ENCODE measurements at regions not wholly inside any gene's neighbourhood (a gene's known extent, or its start where the extent isn't known, plus 50 kb on each side); places are given as distances from the start of the nearest gene placed in this dataset.
"Not testable (repeated sequence)": the region's sequence is repeated elsewhere in the genome, so short reads cannot be mapped to it uniquely, and the experiment has no call there.

GRCh38 chr16:75836347-75837010 is 110.2 kb upstream of the CPHXL start:
- no peak overlapping the region for H3K27ac ChIP-seq
- H3K4me3 ChIP-seq, result no peak overlapping the region

DNA sequence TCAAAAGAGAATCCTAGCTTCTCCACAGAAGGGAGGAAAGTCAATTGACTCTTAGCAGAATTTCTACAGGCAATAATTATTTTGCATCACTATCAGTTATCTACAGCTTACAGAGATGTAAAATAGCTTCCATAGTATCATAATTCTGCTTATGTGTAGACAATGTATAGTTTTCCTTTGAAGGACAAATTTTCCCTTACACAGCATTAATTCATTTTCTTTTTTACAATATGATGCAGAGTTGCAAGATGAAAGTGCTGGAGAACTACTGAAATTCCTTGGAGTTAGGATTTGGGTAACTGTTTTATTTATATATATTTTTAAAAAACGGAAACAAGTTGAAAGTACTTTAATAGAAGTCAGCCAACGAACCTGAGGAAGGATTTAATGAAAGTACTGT is 111.0 kb upstream of the CPHXL start:
- no peak overlapping the region for H3K27ac ChIP-seq
- no peak overlapping the region for H3K4me3 ChIP-seq

GRCh38 chr16:75837681-75838080 is 111.4 kb upstream of the CPHXL start:
- H3K4me3 ChIP-seq, result no peak overlapping the region

GRCh38 chr16:75841517-75841916 is 115.2 kb upstream of the CPHXL start:
- Histone ChIP-seq H3K27ac (no peak overlapping the region), H3K4me3 (no peak overlapping the region)

More at GRCh38 chr16:75837681-75838080, 111.4 kb upstream of the CPHXL start:
- no peak overlapping the region for H3K27ac ChIP-seq

GRCh38 chr16:75847172-75847571 is 120.9 kb upstream of the CPHXL start:
- no peak overlapping the region for H3K27ac ChIP-seq
- no peak overlapping the region for H3K4me3 ChIP-seq

- H3K27ac ChIP-seq, result no peak overlapping the region
- H3K4me3 ChIP-seq, result no peak overlapping the region
These were observed 127.9 kb upstream of the CPHXL start for GRCh38 chr16:75854152-75854551.

DNA sequence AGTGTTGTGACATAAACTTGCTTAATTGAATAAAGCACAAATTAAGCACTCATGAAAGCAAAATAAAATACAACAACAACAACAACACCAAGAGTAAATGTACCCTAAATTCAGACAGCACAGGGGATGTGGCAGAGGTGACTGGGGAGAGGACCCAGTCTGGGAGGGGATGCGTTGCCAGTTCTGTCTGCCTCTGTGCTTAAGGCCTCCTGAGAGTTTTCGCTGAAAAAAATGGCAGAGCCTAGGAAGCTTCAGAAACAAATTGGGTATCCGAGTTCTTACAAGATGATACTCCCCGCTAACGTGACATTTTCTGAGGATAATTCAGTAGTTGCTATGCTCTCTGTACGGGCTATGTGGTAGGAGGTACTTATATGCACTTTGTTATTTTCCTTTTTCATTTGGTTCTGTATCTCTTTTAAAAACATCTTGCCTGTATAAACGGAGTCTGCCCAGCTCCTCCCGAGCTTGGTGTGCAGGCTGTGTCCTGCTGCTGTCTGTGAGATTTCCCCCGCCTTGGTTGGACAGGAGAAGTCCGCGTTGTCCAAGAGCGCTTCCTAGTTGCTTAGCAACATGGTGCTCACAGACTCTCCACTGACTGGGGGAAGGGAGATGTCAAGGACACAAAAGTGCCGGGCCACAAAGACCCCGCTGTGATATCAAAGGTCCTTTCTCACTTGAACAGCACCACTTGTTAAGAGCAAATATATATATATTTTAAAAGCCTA is 134.2 kb upstream of the CPHXL start:
- no peak overlapping the region for H3K27ac ChIP-seq
- no peak overlapping the region for H3K4me3 ChIP-seq

GRCh38 chr16:75861311-75862097 is 135.2 kb upstream of the CPHXL start:
- Histone ChIP-seq H3K4me3 (no peak overlapping the region), H3K27ac (no peak overlapping the region)

- H3K4me3 ChIP-seq, result no peak overlapping the region
- no peak overlapping the region for H3K27ac ChIP-seq
These were observed 135.8 kb upstream of the CPHXL start for GRCh38 chr16:75862098-75862386.

- H3K4me3 ChIP-seq, result no peak overlapping the region
- H3K27ac ChIP-seq, result no peak overlapping the region
These were observed 138.0 kb upstream of the CPHXL start for GRCh38 chr16:75864243-75864642.

DNA sequence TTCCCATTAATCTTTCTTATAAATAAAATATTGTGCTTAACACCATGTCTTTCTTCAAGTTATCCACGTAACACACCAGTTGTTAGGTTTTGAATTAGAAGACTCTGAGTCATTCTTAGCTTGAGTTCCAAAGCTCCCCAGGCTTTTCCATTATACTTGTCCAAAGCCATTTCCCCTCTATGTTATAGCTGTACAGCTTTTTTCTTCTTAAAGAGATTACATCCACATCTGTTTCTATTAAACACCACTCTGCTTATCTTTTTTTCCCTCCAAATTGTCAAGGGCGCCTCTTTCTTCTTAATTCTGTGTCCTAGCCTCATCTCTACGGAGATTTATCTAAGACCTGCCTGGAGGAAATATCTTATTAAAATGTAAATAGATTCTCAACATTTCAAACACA is 139.4 kb upstream of the CPHXL start:
- no peak overlapping the region for H3K27ac ChIP-seq
- H3K4me3 ChIP-seq, result no peak overlapping the region

GRCh38 chr16:75868636-75869632 is 142.6 kb upstream of the CPHXL start:
- Histone ChIP-seq H3K27ac (no peak overlapping the region), H3K4me3 (no peak overlapping the region)

DNA sequence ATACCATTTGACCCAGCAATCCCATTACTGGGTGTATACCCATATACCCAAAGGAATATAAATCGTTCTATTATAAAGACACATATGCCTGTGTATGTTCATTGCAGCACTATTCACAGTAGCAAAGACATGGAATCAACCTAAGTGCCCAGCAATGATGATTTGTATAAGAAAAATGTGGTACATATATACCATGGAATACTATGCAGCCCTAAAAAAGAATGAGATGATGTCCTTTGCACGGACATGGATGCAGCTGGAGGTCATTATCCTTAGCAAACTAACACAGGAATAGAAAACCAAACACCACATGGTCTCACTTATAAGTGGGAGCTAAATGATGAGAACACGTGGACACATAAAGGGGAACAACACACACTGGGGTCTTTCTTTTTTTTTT is 155.0 kb upstream of the CPHXL start:
- not testable (repeated sequence) for H3K4me3 ChIP-seq, H3K27ac ChIP-seq

DNA sequence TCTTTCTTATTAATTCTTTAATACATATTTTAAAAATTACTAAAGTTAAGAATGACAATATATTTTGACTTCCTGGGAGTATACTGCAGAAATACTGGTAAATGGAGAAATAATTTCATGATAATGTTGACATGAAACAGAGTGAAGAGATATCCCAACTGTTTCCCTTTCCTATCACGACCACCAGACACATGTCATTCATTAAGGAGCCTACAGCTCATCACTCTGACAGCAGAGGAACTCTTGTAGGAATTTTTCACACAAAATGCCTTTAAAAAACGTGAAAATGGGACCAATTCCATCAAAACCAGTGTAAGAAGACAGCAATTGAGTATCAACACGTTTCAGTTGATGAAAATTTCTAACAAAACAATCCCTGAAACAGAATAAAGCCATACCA is 172.9 kb upstream of the CPHXL start:
- H3K27ac ChIP-seq, result no peak overlapping the region
- no peak overlapping the region for H3K4me3 ChIP-seq

- H3K27ac ChIP-seq, result no peak overlapping the region
- H3K4me3 ChIP-seq, result no peak overlapping the region
These were observed 182.2 kb upstream of the CPHXL start for GRCh38 chr16:75908331-75909117.

- no peak overlapping the region for H3K27ac ChIP-seq
- H3K4me3 ChIP-seq, result no peak overlapping the region
These were observed 183.5 kb upstream of the CPHXL start for GRCh38 chr16:75909746-75910145.

DNA sequence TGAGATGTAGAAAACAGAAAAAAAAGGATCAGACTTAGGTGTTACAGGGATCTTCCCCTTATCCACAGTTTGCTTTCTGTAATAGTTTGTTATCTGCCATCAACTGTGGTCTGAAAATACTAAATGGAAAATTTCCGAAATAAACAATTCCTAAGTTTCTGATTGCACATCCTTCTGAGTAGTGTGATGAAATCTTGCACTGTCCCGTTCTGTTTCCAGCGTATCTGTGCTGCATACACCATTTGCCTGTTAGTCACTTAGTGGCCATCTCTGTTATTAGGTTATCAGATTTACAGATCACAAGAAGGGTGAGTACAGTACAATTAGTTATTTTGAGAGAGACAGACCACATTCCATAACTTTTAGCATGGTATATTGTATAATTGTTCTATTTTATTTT is 185.6 kb upstream of the CPHXL start:
- no peak overlapping the region for H3K4me3 ChIP-seq
- no peak overlapping the region for H3K27ac ChIP-seq

- Histone ChIP-seq H3K4me3 (no peak overlapping the region), H3K27ac (no peak overlapping the region)
These were observed 187.7 kb upstream of the CPHXL start for GRCh38 chr16:75913958-75914357.

DNA sequence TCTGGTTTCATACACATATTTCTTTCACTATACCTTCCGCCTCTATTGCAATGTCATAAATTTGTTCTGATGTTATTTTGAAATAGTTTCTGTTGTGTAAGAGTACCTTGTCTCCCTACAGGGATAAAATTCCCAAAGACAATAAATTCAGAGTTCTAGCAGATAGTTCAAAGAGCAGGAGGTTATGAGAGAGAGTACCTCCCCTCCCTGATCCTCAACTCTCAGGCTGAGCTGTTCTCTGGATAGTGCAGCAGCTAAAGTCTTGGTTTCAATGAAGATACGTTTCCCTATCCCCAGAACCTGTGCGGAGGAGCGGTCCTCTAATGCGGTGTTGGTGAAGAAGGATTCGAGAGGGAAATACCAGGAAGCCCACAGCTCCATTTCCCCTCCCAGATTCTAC is 190.2 kb upstream of the CPHXL start:
- Histone ChIP-seq H3K27ac (no peak overlapping the region), H3K4me3 (no peak overlapping the region)

All from skin epidermis (tissue), 12 donors.